Body of pancreas (tissue), 4 donors: ENCODE measurements at regions not wholly inside any gene's neighbourhood (a gene's known extent, or its start where the extent isn't known, plus 50 kb on each side); places are given as distances from the start of the nearest gene placed in this dataset.

Experiments
- ATAC-seq: fragments of 150-250 bp; one replicate; pipeline ENCODE4 v1.9.1; 2016
- DNase-seq, 4 donors: peaks; one replicate each; pipeline ENCODE4 v3.0.0-alpha.2; 2019
- H3K27ac ChIP-seq, 4 donors: fragments of 200-600 bp; sonication (generic); 1 replicate in 3 of 4; 2 replicates in 1 of 4; pipeline versions ENCODE4 v1.5.1 to v1.6.1; 2016 to 2019; ENCODE audit warnings: mild to moderate bottlenecking in 1 of 4, mixed read lengths in 1 of 4, moderate library complexity in 1 of 4
- H3K27me3 ChIP-seq, 2 donors: fragments of 200-600 bp; sonication (generic); one replicate each; pipeline ENCODE4 v1.6.0; 2016; ENCODE audit warnings: mild to moderate bottlenecking in 1 of 2
- H3K36me3 ChIP-seq, 2 donors: fragments of 200-600 bp; sonication (generic); replicated peaks in 1 of 2; 2 replicates each; pipeline ENCODE4 v1.5.1; 2016; ENCODE audit warnings: low read depth in 2 of 2; ENCODE audit not compliant: insufficient read depth in 1 of 2
- H3K4me1 ChIP-seq: fragments of 200-600 bp; sonication (generic); one replicate; pipeline ENCODE4 v1.6.0; 2016
- H3K4me3 ChIP-seq, 2 donors: fragments of 200-600 bp; sonication (generic); 1 replicate in 1 of 2; 2 replicates in 1 of 2; pipeline ENCODE4 v1.5.1; 2016 to 2019
- H3K9me3 ChIP-seq, 3 donors: fragments of 200-600 bp; sonication (generic); 1 replicate in 2 of 3; 2 replicates in 1 of 3; pipeline ENCODE4 v1.5.1; 2016
- CTCF ChIP-seq, 7 experiments: fragments of 450-650 bp in 4 of 7; fragments of 200-600 bp in 3 of 7; sonication (generic) in 3 of 7; IDR thresholded peaks; one replicate each; pipeline ENCODE4 v1.5.1; 2016 to 2019; ENCODE audit warnings: antibody characterized with exemption in 7 of 7
- POLR2A ChIP-seq, 3 donors: fragments of 450-650 bp; IDR thresholded peaks; one replicate each; pipeline ENCODE4 v1.6.1; 2016; ENCODE audit warnings: antibody characterized with exemption in 3 of 3, mild to moderate bottlenecking in 2 of 3
- WGBS, 2 donors: methylation state at CpG; one replicate each; pipeline ENCODE4 v1.1.5; 2017; 5-methylcytosine and 5-hydroxymethylcytosine counted together
- intact Hi-C: fragments of 100-400 bp; cut with DNase I; formaldehyde crosslinking; loops from one replicate; pipeline ENCODE4 v1.15.1; 2023

- Histone ChIP-seq H3K36me3 (no peaks in the 10 kb centered on the region), H3K4me1 (no peaks in the 10 kb centered on the region), H3K27ac (no peak overlapping the region), H3K9me3 (no peaks in the 10 kb centered on the region), H3K4me3 (no peak overlapping the region), H3K27me3 (no peaks in the 10 kb centered on the region)
- DNase-seq (no peak), ATAC-seq (no peak)
- TF ChIP-seq CTCF (IDR thresholded peaks at IDR 0.05) = no peak
- TF ChIP-seq POLR2A (IDR thresholded peaks at IDR 0.05) = no peak
- WGBS, 2 donors = 74 to 85% methylated on average over 5 of the region's 5 CpGs
- intact Hi-C loops = no loop called here
These were observed 519.2 kb upstream of the ZP4 start for GRCh38 chr1:238409932-238410331.

GRCh38 chr1:238409191-238409850 is 518.6 kb upstream of the ZP4 start:
- no peak overlapping the region for H3K27ac ChIP-seq
- WGBS, 2 donors = 75 to 83% methylated on average over 3 of the region's 3 CpGs
- no peak overlapping the region for H3K4me3 ChIP-seq
- ATAC-seq = no peak
- TF ChIP-seq CTCF (IDR thresholded peaks at IDR 0.05) = no peak
- no peak for TF ChIP-seq POLR2A (IDR thresholded peaks at IDR 0.05)
- no peaks in the 10 kb centered on the region for H3K4me1 ChIP-seq
- no peaks in the 10 kb centered on the region for H3K9me3 ChIP-seq
- H3K36me3 ChIP-seq = no peaks in the 10 kb centered on the region
- no peak for DNase-seq
- H3K27me3 ChIP-seq = no peaks in the 10 kb centered on the region
- intact Hi-C loops = no loop called here

GRCh38 chr1:238408737-238409136 is 518.0 kb upstream of the ZP4 start:
- no peaks in the 10 kb centered on the region for H3K9me3 ChIP-seq
- no peak overlapping the region for H3K4me3 ChIP-seq
- H3K4me1 ChIP-seq = no peaks in the 10 kb centered on the region
- intact Hi-C loops = no loop called here
- WGBS, 2 donors = 94 to 96% methylated on average over 3 of the region's 3 CpGs
- no peak overlapping the region for H3K27ac ChIP-seq
- ATAC-seq (no peak), DNase-seq (no peak)
- no peaks in the 10 kb centered on the region for H3K27me3 ChIP-seq
- TF ChIP-seq POLR2A (IDR thresholded peaks at IDR 0.05) (no peak), CTCF (IDR thresholded peaks at IDR 0.05) (no peak)
- no peaks in the 10 kb centered on the region for H3K36me3 ChIP-seq

GRCh38 chr1:238406098-238406860 is 515.6 kb upstream of the ZP4 start:
- 66 to 74% methylated on average over 3 of the region's 3 CpGs for WGBS, 2 donors
- ATAC-seq (no peak), DNase-seq (no peak)
- intact Hi-C loops = no loop called here
- Histone ChIP-seq H3K27ac (no peak overlapping the region), H3K9me3 (no peaks in the 10 kb centered on the region), H3K36me3 (no peaks in the 10 kb centered on the region), H3K4me3 (no peak overlapping the region), H3K4me1 (no peaks in the 10 kb centered on the region), H3K27me3 (no peaks in the 10 kb centered on the region)
- TF ChIP-seq POLR2A (IDR thresholded peaks at IDR 0.05) = no peak
- TF ChIP-seq CTCF (IDR thresholded peaks at IDR 0.05) = no peak
